SKM-1 treated with dmso at 0.1 percent for 144 hours (cell line): ENCODE measurements at regions not wholly inside any gene's neighbourhood (a gene's known extent, or its start where the extent isn't known, plus 50 kb on each side); places are given as distances from the start of the nearest gene placed in this dataset.

Source experiments
- DNase-seq: peaks from one replicate; lab custom pipeline; 2025; ENCODE audit not compliant: unreplicated experiment; lab: John Stamatoyannopoulos, UW

- no peak for DNase-seq
Measured at GRCh38 chr6:139522511-139523220, 148.2 kb upstream of the CITED2 start.

GRCh38 chr6:139521338-139521737 lies 146.9 kb upstream of the CITED2 start:
- no peak for DNase-seq

- DNase-seq, result no peak
Measured at GRCh38 chr6:139520321-139520768, 145.9 kb upstream of the CITED2 start.

GRCh38 chr6:139519571-139520031 lies 145.2 kb upstream of the CITED2 start:
- no peak for DNase-seq

- DNase-seq, result no peak
Measured at GRCh38 chr6:139519097-139519496, 144.6 kb upstream of the CITED2 start.

- no peak for DNase-seq
Measured at GRCh38 chr6:139518556-139519091, 144.2 kb upstream of the CITED2 start.

- peak; percentile 50 for DNase-seq
Measured at GRCh38 chr6:139517998-139518555, 143.6 kb upstream of the CITED2 start.

- no peak for DNase-seq
Measured at GRCh38 chr6:139515511-139515910, 141.1 kb upstream of the CITED2 start.

GRCh38 chr6:139514819-139515218 lies 140.4 kb upstream of the CITED2 start:
- DNase-seq, result no peak

GRCh38 chr6:139510040-139510790 lies 135.8 kb upstream of the CITED2 start:
- DNase-seq, result no peak

GRCh38 chr6:139509167-139509566 lies 134.7 kb upstream of the CITED2 start:
- no peak for DNase-seq

- no peak for DNase-seq
Measured at GRCh38 chr6:139508576-139508975, 134.1 kb upstream of the CITED2 start.

- peak; percentile 21 for DNase-seq
Measured at GRCh38 chr6:139508023-139508422, 133.6 kb upstream of the CITED2 start.

GRCh38 chr6:139500977-139501376 lies 126.5 kb upstream of the CITED2 start:
- no peak for DNase-seq

- no peak for DNase-seq
Measured at GRCh38 chr6:139498715-139499114, 124.3 kb upstream of the CITED2 start.

GRCh38 chr6:139497345-139497961 lies 123.0 kb upstream of the CITED2 start:
- no peak for DNase-seq

GRCh38 chr6:139496654-139497344 lies 122.4 kb upstream of the CITED2 start:
- DNase-seq, result no peak

GRCh38 chr6:139494376-139494990 lies 120.0 kb upstream of the CITED2 start:
- no peak for DNase-seq

GRCh38 chr6:139490482-139490881 lies 116.0 kb upstream of the CITED2 start:
- no peak for DNase-seq

- no peak for DNase-seq
Measured at GRCh38 chr6:139486476-139486799, 112.0 kb upstream of the CITED2 start.
